ENCODE measurements at regions not wholly inside any gene's neighbourhood (a gene's known extent, or its start where the extent isn't known, plus 50 kb on each side); places are given as distances from the start of the nearest gene placed in this dataset.
"Not testable (repeated sequence)": the region's sequence is repeated elsewhere in the genome, so short reads cannot be mapped to it uniquely, and the experiment has no call there.

DNA sequence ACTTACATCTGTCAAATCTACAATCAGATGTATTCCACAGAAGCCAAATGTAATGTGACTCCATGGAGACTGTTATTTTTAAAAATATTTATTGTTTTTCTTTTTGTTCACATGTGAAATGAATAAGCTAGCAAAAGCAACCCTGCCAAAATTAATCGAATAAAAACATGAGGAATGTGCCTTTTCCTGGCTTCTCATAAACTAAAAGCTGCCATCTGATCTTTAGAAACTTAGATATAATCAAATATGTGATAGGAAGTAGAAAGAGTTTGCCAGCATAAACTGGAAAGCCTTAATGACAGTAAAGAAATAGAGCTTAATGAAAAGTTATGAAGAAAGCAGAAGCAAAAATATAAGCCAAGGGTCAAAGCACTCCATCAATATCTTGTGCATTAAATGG lies 1724.7 kb upstream of the WWC1 start:
- no peak overlapping the region for H3K4me3 ChIP-seq (ENCODE audit: low read depth, low read length)

DNA sequence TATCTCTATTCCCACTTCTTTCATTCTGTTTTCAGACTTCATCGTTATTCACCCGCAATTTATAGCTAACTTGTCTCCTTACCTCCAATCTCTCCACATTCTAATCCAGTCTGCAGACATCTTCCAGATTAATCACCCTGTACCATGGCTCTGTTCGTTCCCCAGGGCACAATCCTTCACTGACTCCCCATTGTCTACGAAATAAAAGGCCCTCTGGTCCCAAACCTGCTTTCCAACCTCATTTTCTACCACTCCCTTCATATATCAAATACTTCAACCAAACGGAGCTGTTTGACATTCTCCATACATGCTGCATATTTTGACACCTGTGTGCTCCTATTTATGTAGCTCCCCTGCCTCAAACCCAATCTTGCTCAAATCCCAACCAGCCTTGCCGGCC lies 1720.6 kb upstream of the WWC1 start:
- H3K4me3 ChIP-seq (ENCODE audit: low read depth, low read length), result no peak overlapping the region

DNA sequence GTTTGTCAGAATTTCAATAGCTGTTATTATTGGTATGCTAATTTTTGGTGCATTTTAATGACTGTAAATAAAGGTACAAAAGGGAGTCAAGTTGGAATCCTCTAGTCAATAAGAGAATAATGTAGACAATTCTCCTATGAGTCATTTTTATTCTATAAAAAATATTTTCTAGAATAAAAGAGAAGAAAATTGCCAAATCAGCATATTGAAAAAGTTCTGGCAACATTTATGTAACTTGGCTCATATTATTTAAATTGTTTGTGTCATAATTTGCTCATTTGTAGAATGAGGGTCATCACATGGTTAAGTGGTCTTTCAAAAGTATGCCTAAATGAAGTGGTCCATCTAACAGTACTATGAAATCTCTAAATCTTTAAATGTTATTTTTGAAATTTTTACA lies 1719.8 kb upstream of the WWC1 start:
- H3K4me3 ChIP-seq (ENCODE audit: low read depth, low read length), result no peak overlapping the region

DNA sequence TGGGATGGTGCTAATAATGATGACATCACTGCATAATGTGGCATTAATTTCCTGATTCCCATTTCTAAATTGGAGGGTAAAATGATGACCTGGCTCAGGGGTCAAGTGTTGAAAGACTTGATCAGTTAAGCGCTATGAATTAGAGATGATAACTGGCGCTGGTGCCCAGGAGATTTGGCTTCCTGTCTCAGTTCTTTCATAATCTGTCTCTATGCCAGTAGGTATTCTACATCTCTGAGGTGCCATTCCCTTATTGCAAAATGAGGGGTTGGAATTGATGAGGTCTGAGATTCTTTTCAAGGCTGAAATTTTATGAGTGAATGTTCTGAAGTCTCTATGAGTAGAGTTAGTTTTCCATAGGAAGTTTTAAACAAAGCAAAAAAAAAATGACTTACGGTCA lies 1715.1 kb upstream of the WWC1 start:
- no peak overlapping the region for H3K4me3 ChIP-seq (ENCODE audit: low read depth, low read length)

DNA sequence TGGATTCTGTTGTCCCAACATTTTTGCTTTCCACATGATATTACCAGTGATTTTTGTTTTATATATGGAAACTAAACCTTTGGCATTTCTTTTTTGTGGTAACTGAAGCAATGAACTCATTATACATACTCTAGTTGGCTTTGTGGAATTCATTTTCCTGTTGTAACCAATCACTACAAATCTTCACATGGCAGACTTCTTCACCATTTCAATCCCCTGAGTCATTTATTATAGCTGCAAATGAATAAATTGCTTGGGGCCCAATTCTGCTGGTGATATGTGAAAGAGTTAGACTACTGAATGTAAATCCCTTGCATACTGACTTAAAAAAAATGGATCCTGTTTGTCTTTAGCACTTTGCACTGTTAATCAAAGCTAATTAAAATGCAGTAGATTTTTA lies 1709.6 kb upstream of the WWC1 start:
- H3K4me3 ChIP-seq (ENCODE audit: low read depth, low read length), result no peak overlapping the region

DNA sequence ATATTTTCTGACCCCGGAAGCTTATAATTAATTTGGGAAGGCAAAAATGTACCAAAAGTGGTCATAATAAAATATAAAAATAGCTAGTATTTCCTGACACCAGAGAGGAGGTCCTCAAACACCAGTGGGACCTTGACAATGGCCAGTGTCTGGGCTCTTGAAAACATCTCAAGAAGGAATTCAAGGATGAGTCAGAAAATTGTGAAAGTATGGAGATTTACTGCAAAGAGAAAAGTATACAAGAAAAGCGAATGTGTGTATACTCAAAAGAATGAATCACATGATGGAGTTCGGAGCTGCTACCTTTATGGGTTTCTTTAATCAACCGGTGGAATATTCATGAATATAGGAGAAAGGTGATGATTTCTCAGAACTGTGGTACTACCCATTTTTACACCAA lies 1709.0 kb upstream of the WWC1 start:
- no peak overlapping the region for H3K4me3 ChIP-seq (ENCODE audit: low read depth, low read length)

DNA sequence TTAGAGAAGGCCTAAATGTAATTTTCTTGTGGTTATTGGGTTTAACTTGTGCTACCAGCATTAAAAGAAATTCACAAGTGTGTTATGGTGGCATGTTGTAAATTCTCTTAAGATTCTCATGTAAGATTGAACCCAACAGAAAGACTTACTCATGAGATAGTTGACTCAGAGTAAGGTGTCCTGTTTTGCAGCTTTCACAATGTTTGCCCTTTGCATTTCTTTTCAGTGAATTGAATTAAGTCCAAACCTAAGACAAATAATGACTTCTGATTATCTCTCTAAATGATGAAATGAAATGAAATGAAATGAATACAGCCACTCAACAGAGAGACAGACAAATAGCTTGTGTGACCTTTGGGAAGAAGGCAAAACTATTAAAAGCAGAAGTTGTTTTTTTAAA lies 1696.9 kb upstream of the WWC1 start:
- H3K4me3 ChIP-seq (ENCODE audit: low read depth, low read length), result no peak overlapping the region

DNA sequence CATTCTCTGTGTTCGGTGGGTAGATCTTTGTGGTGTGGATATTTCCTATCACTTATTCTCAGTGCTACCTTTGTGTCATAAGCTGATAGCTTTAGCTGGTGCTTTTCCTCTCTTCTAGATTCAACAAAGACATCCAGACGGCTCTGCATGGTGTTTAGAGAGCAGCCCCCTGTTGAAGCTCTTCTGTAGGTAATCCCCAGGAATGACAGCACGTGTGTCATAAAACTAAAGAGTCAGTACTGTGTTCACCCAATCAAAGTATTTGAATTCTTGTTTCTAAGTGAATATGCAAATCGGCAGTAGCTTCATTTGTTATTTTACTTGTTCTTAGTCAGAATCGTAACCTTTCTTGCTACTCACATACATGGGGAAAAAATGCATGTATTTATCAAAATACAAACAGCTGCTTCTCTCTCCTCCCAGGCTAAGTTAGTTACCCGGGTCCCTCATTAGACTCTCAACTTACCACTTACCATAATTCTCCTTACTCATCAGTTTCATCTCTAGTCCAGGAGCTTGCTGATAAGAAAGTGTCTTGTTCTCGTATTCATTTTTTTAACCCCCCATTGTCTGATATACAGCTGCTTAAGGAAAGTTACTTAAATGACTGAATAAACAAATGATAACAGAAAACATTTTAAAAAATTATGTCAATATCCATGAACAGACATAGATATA lies 1696.0 kb upstream of the WWC1 start:
- H3K4me3 ChIP-seq (ENCODE audit: low read depth, low read length), result no peak overlapping the region

DNA sequence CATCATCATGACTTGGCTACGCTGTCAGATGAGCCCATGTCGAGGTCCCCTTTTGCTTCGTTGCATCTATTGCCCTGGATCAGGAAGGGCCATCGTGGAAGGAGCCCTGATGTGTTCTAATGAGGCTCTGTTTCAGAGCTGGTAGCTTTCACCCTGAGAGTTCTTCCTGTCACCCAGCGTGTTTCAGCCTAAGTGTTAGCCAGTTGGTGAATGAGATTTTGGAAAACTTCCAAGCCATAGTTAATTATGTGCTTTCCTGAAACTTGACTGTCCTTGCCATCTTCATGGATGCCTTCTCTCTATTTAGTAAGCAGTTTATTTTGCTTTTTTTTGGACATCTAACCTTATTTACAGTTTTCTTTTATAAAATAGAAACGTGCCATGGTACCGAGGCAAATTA lies 1695.4 kb upstream of the WWC1 start:
- H3K4me3 ChIP-seq (ENCODE audit: low read depth, low read length), result no peak overlapping the region

DNA sequence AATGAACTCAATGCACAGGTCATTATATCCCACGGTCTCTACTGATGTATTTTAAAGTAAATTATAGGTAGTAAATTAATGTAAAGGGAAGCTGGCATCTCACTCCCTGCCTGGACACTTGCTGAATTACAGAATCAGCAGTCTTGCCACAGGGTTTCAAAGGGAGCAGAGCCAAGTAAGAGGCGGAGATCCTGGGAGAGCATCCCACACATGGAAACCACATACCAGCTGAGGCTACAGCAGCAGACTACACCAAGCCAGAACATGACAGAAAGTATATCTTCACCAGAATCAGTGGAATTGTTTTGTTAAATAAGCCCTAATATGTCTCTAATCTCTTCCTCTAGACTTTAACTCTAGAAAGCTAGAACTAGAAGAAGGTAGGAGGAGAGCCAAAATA lies 1689.2 kb upstream of the WWC1 start:
- H3K4me3 ChIP-seq (ENCODE audit: low read depth, low read length), result no peak overlapping the region

DNA sequence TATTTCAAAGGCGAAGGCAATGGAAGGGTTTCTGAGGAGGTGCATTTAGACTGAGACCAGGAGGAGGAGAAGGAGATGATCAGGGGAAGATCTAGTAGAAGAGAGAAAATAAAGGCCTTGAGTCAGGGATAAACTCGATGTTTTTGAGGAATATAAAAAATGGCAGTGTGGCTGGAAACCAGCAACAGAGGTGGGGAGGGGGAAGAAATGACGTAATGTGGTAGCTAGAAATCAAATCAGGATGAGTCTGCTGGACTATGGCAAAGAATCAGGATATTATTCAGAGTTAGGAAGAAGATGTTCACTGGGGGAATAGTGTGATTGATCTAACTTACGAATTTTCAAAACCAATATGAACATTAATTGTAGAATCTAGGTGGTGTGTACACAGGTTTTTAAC lies 1673.9 kb upstream of the WWC1 start:
- no peak overlapping the region for H3K4me3 ChIP-seq (ENCODE audit: low read depth, low read length)

DNA sequence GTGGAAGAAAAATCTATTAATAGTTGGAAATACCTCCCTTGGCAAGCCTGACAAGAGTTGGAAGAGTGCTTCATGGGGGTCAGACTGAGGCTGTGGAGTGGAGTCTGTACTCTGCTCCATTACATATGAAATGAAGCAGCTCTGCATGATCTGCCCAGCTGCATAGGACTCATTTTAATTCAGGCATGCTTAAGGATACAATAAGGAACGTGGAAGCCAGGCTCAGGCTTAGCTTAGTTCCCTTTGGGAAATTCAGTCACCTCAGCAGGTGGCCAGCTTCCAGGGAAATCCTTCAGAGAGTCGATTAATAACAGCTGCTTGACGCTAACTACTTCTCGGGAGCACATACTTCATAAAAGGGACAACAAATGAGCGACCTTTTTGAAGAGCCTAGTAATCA lies 1672.9 kb upstream of the WWC1 start:
- H3K4me3 ChIP-seq (ENCODE audit: low read depth, low read length), result no peak overlapping the region

DNA sequence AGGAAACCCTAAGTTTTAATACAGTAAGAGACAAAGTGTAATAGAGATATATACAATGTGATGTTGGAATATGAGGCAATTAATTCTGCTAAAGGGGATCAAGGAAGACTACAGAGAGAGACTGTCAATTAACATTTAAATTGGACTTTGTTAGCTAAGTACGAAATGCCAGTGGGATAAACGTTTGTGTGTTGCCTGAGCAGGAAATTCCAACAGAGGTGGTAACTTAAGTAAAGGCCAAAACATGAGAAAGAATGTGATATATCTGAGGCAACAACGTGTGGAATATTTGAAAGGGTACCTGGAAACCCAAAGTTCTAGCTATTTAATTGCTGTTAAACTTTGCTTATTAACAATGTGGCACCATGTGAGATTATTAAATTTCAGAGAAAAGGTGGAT lies 1666.9 kb upstream of the WWC1 start:
- no peak overlapping the region for H3K4me3 ChIP-seq (ENCODE audit: low read depth, low read length)

DNA sequence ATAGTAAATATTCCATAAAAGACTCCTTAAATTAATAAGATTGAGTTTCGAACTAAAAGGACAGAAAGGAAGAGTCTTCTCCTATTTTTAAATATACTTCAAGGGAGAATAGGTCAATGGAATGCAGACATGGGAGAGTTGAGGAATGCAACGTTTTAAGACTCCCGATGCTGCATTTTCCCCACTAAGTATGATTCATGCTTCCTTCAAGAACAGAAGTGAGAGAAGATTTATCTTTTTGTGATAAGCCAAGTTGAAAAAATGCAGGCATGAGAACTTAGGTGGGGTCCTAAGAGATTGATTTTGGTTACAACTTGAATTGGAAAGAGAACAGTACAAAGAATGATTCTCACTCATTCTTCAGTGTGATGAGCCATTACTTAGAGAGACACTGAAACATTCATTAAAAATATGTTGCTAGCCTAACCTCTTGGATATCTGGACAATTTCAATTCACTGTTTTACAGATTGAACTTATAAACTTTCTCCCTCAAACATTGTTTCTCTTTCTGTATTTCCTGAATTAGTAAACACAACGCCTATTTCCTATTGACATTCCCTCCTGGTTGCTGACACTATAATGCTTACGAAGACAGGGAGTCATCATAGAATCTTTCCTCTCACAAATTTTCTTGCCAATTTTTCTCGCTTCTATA lies 1666.1 kb upstream of the WWC1 start:
- H3K4me3 ChIP-seq (ENCODE audit: low read depth, low read length), result no peak overlapping the region

DNA sequence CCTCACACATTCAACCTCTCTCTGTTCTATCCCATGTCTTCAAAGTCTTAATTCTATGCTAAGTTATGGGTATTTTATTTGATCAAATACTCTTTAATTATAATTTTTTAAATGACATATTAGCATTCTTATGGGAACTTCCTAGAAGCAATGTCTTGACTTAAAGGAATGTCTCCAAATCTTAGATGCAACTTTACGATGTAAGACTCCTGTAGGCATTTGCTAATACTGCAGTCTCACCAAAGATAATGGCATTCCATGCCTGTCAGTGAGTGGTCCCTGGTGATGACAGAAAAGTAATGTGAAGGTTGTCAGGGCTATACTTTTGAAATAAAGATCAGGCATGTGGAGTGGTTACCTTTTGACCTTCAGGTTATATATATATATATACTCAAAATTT lies 1654.2 kb upstream of the WWC1 start:
- no peak overlapping the region for H3K4me3 ChIP-seq (ENCODE audit: low read depth, low read length)

DNA sequence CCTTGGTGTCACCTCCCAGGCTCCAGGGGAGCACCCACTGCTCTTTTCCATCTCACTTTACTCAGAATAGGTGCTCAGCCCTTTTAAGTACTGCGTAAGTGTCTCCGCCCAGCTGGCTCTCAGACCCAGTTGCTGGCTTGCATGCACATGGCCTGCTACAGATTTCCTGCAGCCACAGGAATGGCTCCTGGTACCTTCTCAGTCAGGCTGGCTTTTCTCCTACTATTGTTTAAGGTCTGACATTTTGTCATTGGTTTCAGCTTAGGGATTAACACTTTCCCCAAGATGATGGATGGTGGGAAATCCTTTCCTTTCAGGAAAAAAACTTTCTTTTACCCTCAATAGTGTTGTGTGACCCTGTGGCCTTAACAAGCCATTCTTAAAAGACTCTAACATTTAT lies 1652.3 kb upstream of the WWC1 start:
- no peak overlapping the region for H3K4me3 ChIP-seq (ENCODE audit: low read depth, low read length)

DNA sequence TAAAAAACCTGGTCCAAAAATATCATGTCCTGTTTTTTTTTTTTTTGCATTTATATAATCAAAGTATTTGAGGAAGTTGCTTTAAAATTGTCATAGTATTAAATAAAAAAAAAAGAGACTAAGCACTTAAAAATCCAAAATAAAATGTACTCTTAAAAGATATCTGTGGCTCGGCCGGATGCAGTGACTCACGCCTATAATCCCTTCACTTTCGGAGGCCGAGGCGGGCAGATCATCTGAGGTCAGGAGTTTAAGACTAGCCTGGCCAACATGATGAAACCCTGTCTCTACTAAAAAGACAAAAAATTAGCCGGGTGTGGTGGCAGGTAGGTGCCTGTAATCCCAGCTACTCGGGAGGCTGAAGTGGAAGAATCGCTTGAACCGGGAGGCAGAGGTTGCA lies 1651.3 kb upstream of the WWC1 start:
- not testable (repeated sequence) for H3K4me3 ChIP-seq (ENCODE audit: low read depth, low read length)

DNA sequence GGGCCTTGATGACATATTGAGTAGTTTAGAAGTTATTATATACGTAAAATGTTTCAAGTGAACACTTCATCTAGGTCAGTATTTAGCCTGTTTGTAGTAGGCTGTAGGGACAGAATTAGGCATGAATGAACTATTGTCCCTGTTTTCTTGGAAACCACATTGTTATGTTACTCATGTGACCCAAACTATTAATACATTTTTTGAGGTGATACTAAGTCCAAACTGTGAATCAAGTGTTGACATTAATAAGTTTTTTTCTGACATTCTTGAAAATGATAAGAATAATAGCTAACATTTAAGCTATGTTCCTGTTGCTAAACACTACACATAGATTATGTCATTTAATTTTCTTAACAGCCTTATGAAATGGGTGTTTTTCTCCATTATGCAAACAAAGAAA lies 1642.7 kb upstream of the WWC1 start:
- no peak overlapping the region for H3K4me3 ChIP-seq (ENCODE audit: low read depth, low read length)

DNA sequence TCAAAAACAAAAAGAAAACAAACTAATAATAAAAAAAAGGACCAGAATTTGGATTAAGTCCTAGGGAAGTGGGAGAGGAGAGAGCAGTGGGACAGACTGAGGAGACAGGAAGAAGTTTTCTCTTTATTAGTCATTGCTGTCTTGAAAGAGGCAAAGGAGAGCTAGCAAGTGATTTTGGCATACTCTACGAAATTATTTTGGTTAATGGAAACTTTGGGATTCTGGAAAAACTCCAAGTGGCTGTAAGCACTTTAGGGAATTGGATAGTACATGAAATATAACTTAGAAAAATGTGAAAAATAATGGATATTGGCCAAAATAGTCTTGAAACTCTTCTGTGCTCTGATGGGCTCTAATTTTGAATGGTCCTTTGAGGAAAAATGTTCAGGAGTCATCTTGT lies 1641.8 kb upstream of the WWC1 start:
- no peak overlapping the region for H3K4me3 ChIP-seq (ENCODE audit: low read depth, low read length)

DNA sequence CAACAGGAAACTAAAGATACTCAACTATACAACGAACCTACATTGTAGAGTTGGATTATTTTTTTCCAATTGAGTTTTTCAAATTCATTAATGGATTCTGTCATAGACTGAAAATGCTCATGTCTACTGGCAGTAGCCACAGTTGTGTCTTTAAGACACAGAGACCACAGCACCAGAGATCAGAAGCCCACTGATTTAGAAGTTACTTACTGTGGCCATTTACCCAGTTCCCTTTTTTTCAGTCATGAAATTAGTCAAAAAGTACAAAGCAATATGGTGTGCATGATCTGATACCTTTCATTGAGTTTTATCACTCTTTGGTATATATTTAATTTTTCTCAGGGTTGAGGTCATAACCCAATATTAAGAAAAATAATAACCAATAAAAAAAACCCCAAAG lies 1640.2 kb upstream of the WWC1 start:
- H3K4me3 ChIP-seq (ENCODE audit: low read depth, low read length), result no peak overlapping the region

DNA sequence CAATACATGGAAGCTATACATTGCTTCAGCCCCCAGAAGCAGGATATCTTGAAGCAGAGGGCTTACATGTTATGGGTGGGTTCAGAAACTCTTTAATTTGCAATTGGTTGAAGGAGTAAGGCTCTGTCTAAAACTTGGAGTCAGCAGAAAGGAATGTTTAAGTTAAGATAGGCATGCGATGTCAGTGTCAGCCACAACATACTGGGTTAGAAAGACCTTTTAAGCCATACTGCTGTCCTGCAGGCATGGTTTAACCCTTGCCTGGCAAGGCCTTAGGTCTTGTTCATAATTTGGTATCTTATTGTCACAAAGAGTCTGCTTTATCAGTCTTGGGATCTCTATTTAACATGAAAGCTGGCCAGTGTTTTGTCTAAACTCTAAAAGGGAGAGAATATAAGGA lies 1619.6 kb upstream of the WWC1 start:
- no peak overlapping the region for H3K4me3 ChIP-seq (ENCODE audit: low read depth, low read length)

DNA sequence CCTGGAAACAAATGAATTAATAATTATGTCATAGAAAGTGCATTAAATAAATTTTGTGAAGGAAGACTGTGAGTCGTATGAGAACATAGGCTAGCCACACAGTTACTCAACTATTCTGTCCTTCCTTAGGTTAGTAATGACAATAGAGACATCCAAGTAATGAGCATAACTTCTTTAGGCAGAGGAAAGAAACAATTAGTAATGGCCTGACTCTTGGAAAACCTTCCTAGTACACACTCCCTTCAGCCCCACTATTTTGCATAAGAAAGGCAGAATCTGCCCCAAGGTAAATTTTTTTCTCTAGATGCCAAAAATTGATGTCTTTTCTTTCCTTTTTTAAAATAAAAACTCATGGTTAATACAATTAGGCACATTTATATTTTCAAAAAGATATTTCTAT lies 1619.0 kb upstream of the WWC1 start:
- no peak overlapping the region for H3K4me3 ChIP-seq (ENCODE audit: low read depth, low read length)

DNA sequence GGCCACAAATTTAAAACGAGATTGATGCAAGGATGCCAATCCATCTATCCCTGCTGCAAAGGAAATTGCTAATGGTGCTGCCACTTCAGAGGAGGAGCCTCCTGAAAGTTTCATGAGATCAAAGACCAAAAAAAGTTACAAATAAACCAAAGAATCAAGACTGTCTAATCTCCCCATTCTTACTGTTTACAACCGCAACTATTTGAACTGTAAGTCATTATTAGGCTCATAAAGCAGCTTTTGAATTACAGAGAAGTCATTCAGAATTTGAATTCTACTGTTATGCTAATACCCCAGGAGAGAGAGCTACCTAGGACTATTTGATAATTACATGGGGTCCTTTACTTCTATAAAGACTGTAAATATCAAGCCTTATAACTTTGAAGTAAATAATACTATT lies 1613.6 kb upstream of the WWC1 start:
- no peak overlapping the region for H3K4me3 ChIP-seq (ENCODE audit: low read depth, low read length)

All from iPS-11a (cell line).